ENCODE measurements at regions not wholly inside any gene's neighbourhood (a gene's known extent, or its start where the extent isn't known, plus 50 kb on each side); places are given as distances from the start of the nearest gene placed in this dataset.

DNA sequence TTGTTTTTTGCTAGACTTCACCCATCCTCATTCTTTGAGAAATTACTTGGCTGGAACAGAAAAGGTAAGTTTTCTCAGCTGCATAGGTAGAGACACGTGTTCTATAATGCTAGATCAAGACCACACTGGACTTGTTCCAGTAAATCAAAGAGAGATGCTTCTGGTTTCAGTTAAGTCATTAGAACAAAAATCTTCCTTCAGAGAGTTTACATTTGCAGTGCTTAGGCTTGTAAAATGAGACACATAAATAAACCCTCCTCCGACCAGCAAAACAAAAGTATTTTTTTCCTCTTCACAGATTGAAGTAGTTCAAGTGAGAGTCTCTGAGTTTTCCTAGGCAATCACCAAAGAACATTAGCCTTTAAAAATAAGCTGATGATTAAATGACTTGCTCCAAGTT, 87.3 kb upstream of the PROK2 start:
- no peak for DNase-seq

DNA sequence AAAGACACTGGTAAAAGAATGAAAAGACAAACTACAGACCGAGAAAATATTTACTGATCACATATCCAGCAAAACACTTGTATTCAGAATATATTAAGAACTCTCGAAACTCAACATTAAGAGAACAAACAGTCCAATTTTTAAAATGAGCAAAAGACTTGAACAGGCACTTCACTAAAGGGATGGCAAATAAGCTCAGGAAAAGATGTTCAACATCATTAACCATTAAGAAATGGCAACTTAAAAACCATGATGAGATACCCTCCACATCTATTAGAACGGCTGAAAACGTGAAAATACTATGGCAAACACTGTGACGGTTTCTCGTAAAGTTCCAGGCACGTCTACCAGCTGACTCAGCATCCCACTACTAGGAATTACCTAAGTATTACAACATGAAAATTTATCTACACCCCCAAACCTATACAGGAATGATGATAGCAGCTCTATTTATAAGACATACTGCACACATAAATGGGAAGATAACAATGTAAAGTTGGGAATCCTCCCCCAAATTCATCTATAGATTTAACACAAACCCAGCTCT, 86.1 kb upstream of the PROK2 start:
- no peak for DNase-seq

DNA sequence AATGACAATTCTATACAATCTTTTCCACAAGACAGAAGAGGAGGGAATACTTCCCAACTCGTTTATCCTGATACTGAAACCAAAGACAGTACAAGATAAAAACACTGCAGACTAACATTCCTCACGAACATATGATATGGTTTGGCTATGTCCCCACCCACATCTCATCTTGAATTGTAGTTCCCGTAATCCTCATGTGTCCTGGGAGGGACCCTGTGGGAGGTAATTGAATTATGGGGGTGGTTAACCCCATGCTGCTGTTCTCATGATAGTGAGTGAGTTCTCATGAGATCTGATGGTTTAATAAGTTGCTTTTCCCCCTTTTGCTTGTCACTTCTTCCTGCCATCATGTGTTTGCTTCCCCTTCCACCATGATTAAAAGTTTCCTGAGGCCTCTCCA, 83.9 kb upstream of the PROK2 start:
- no peak for DNase-seq

DNA sequence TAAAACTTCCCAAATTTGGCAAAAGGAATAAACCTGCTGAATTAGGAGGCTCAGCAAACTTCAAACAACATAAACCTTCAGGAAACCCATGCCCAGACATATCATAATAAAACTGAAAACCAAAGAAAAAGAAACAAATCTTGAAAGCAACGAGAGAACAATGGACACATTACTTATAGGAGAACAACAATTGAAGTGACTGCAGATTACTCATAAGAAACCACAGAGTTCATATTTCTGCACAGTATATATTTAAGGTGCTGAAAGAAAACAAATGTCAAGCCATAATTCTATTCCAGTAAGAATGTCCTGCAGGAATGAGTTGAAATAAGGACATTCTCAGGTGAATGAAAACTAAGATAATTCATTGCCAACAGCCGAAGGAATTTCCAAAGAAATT, 80.8 kb upstream of the PROK2 start:
- no peak for DNase-seq

DNA sequence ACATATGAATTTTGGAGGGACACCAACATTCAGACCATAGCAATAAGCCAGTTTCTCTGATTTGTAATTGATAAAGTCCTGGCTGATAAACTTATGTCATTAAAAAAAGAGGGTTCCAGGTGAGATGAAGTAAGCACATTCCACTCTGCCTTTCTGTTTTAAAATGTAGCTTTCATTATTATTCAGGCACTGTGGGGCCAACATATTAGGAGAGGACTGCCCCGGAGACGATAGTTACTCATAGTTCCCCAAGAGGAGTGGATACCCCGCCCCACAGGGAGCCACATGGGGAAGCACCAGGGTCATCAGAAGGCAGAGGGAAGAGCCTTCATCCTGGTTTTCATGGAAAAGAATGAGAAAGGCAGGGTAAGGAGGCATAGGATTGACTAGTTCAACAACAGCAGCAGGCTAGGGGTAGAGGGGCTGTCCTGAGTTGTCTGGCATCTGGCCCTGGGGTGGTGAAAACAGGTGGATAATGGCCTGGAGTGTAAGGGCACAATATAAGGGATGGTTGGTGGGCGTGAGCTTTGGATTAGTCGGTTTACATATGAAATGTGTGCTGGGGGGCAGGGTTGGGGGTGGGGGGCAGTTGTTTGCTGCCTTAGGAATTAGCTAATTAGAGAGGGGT, 78.7 kb upstream of the PROK2 start:
- no peak for DNase-seq

DNA sequence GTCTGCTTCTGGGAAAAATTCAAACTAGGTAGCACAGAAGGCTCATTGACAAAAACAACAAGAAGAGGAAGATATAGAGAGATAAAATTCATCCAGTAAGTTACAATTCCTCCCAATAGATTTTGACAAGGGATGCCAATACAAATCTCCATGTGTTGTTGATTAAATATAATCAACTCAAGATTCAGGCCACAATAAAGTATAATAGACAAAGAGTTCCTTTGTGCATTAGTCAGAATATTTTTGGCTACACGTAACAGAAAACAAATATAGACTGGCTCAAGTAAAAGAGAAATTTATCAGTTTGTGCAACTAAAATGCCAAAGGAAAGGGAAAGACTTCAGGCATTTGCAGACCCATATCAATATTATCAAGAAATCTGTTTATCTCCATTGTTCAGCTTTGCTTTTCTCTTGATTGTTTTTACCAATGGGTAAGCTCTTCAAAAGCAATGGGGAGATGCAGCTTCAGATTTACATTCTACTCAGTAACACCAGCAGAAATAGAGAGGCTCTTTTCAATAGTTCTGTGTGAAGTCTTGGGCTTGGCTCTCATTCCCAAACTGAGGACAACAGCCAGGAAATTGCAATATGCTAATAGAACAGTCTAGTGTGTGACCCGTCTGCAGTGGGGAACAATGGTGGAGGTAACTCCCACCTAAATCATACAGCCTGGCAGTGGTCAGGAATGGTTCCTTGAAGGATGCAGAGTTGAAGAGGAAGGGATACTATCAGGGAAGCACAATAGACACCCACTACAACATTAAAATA, 77.6 kb upstream of the PROK2 start:
- no peak for DNase-seq

DNA sequence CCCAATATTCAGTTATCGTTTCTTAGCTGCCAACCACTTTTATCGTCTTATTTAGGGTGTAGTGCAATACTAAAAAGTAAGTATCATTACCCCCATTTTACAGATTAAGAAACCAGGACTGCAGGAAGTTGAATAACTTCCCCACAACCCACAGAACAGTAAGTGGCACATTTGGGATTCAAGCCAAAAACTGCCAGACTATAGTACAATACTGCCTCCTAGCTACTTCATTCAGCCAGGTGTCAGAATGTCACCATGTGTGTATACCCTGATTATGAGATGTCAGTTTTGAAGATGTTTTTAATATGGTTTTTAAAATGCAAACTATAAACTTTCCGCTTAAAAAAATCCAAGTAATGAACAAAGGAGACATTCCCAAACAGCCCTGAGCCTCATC, 74.2 kb upstream of the PROK2 start:
- no peak for DNase-seq

DNA sequence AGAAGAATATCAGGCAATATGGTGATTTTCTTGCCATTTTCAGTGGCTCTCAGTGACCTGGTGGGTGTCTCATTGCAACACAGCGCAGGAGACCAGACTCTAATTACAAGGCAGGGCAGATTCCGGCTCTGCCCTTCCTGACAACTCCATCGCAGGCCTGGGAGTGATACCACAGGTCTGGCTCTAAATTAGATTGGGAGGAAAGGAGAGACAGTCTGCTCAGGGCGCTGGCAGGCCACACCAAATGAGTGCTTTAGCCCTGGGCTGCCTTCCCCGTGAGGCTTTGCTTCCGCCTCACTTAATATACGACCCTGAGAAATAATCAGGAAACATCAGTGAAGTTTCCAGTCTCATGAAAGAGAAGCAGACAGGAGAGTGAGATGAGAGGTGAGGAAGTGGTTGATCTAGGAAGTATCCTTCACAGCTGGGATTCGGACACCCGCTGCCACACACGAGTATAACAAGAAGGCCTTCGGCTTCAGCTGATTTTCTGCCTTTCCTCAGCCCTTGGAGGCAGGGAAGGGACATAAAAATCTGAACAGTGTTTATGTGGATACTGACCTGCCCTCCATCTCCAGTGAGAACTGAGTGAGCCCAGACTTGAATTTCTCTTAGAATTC, 73.7 kb upstream of the PROK2 start:
- DNase-seq: no peak

DNA sequence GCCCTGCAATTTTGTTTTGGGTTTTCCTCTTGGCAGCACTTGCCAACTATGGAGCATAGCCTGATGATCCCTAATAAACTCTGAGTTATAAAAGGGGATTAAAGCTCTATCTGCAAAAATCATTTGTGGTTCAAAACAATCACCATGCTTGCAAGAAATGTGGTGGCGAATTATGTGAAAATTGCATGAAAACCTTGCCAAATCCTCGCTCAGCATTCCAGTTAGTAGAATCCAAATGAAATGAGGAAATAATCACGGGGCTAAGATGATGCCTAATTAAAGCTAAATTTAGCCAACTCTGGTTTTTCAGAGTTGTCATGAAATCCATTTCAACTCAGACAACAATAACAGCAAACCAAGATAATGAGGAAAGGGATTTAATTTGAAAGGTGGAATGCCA, 73.0 kb upstream of the PROK2 start:
- no peak for DNase-seq

DNA sequence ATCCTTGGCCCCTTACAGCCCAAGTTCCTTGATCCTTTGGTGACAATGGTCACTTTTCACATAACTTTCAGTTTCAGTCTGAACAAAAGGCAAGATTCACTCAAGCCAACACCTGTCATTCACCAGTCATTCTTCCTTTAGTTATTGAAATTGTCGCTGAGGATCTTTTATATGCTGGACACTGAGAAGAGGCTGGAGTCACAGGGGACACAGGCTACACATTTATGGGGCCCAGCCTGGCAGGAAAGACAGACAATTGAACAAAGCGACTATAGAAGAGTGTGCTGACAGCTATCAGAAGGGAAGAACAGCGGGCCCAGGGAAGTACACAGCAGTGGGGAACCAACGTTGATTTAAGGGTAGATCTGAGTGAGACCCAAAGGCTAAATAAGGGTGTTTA, 69.8 kb upstream of the PROK2 start:
- DNase-seq: peak in 1 of 14 donors; percentile 4

DNA sequence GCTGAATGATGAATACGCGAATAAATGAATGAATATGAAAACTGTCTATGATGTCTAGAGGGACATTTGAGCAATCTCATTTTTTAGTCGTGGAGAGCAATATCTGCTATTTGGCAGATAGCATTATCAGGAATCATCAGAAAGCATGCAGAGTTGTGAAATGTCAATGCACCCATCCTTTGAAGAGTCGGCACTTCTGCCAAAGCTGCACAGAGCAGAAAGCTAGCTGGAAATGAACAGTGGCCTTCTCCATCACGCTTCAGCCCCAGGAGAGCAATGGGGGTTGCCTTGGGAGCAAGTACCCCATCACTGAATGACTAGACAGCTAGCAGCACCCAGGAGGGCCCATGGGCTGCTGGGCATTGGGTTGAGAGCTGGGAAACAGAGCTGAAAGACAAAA, 69.1 kb upstream of the PROK2 start:
- DNase-seq: no peak

DNA sequence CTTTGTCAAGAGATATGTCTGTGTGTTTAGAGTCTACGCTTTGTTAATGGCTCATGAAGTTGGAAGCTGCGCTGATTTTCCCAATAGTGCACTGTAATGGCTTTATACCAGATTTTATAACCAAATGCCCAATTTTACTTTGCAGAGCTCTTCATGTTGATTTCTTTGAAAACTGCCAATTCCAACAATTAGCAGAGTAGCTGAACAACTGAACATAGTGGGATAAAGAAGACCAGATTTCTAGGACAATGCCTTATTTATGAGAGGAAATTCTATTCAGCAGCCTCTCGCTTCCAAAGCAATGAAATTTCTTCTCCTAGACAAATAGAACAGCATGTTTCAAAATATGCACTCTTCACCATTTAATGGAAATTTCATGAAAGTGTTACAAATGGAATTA, 66.9 kb upstream of the PROK2 start:
- no peak for DNase-seq

DNA sequence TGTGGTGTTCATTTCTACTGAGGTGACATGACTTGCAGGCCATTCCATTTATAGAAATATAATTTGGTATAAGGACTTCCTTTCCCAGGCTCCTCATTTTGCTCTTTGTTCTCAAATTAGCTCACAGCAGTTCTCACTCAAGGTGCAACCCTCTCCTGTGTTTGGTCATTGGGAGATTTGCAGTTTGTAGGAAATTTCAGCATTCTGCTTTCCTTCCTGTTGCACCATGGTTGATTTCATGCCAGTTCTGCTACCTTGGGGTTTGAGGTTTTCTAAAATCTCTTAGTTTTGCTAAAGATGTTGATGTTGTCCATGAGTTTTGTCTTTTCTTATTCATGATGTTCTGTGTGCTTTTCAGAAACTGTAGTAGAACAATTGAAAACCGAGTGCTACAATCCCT, 65.7 kb upstream of the PROK2 start:
- DNase-seq: no peak

DNA sequence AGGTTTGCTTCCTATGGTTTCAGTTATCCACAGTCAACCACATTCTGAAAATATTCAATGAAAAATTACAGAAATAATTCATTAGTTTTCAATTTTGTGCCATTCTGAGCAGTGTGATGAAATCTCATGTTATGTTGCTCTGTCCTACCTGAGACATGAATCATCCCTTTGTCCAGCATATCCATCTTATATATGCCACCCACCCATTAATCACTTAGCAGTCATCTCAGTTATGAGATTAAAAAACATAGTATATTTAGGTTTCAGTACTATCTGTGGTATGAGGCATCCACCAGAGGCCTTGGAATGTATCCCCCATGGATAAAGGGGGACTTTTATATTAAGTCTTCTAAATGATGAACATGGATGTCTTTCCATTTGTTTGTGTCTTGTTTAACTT, 64.7 kb upstream of the PROK2 start:
- no peak for DNase-seq

DNA sequence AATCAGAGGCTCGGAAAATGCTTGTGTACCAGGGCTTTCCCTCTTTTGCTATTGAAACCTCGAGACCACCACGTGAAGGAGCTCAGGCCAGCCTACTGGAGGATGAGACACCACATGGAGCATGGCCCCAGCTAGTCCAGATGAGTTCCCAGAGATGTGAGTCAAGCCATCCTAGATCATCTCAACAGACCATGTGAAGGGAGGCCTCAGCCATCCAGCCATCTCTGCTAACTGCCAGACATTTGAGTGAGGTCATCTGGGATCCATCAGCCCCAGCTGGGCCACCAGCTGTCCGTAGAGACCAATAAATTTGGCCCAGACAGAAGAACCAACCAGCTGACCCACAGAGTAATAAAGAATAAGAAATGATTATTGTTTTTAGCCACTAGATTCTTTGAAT, 62.8 kb upstream of the PROK2 start:
- DNase-seq: no peak

DNA sequence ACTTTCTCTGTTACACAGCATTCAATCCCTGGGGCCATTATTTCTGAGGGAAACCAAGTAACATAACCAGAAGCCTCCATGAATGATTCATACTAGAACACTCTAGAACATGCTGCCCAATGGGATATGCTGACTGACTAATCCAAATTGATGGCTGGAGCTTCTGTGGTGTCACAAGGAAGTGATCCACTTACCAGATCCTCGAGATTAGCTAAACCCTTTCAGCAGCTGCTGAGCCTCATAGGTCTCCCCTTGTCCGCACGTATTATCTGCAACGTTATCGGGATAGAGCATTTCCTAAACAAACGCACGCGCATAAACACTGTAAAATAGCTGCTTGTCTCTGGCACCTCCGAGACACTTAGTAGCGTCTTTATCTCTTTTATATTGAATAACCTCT, 61.2 kb upstream of the PROK2 start:
- no peak for DNase-seq

DNA sequence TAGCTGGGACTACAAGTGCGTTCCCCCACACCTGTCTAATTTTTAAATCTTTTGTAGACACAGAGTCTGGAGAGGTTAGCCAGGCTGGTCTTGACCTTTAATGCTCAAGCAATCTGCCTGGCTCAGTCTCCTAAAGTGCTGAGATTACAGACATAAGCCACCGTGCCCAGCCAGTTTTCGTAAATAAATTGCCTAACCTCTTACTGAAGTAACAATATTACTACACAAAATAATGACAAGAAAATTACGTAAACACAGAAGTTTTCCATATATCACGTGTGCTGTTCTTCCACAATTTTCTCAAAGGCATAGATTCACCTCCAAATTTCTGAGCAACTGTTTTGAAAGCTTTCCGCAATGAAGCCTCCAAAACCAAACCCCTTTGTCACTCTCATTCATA, 58.1 kb upstream of the PROK2 start:
- DNase-seq: no peak

DNA sequence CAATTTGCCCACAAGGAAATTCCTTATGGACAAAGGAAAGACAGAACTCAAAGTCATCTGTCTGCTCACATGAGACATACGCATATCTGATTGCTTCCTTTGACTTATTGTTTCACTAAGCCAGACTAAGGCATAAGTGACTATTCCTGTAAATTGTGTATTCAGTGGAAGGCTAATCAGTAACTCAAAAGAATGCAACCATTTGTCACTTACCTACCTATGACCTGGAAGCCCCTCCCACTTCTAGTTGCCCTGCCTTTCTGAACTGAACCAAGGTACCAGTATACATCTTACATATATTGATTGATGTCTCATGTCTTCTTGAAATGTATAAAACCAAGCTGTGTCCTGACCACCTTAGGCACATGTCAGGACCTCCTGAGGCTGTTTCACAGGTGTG, 53.5 kb upstream of the PROK2 start:
- no peak for DNase-seq
